Keratinocyte (primary cell): ENCODE measurements at regions not wholly inside any gene's neighbourhood (a gene's known extent, or its start where the extent isn't known, plus 50 kb on each side); places are given as distances from the start of the nearest gene placed in this dataset.

Experiments
- DNase-seq: peaks from one replicate; pipeline ENCODE4 v3.0.0-alpha.2; 2011; ENCODE audit warnings: low read depth, missing footprints, low spot score
- FAIRE-seq: peaks from 2 replicates; lab custom pipeline; 2011; peaks lifted over from hg19 to GRCh38; lab: Jason Lieb, UNC
- H2AFZ ChIP-seq: 2 replicates; pipeline ENCODE4 v1.6.0; 2012; ENCODE audit warnings: low read length, control low read depth, inconsistent platforms; ENCODE audit not compliant: control insufficient read depth
- H3K27ac ChIP-seq: 2 replicates; pipeline ENCODE4 v1.5.1; 2011; ENCODE audit warnings: low read length; ENCODE audit not compliant: control insufficient read depth, insufficient read depth
- H3K27me3 ChIP-seq: 3 replicates; pipeline ENCODE4 v1.6.0; 2011; ENCODE audit warnings: low read length; ENCODE audit not compliant: control insufficient read depth, insufficient read depth; ENCODE audit errors: extremely low read depth
- H3K36me3 ChIP-seq, 2 experiments: 2 replicates in 1 of 2; 3 replicates in 1 of 2; pipeline ENCODE4 v1.5.1; 2011; ENCODE audit warnings: low read length in 2 of 2, mild to moderate bottlenecking in 1 of 2; ENCODE audit not compliant: control insufficient read depth in 2 of 2, insufficient read depth in 2 of 2; ENCODE audit errors: extremely low read depth in 1 of 2
- H3K4me1 ChIP-seq: 3 replicates; pipeline ENCODE4 v1.5.1; 2011; ENCODE audit warnings: low read length; ENCODE audit not compliant: control insufficient read depth, insufficient read depth; ENCODE audit errors: extremely low read depth
- H3K4me2 ChIP-seq: 3 replicates; pipeline ENCODE4 v1.6.0; 2011; ENCODE audit warnings: low read depth, low read length; ENCODE audit not compliant: control insufficient read depth, insufficient read depth; ENCODE audit errors: extremely low read depth
- H3K4me3 ChIP-seq, 3 experiments: fragments of 200-600 bp in 1 of 3; sonication (generic) in 1 of 3; 2 replicates in 2 of 3; 3 replicates in 1 of 3; pipeline ENCODE4 v1.5.1; 2011 to 2016; ENCODE audit warnings: low read length in 3 of 3, mild to moderate bottlenecking in 3 of 3, control low read depth in 2 of 3, inconsistent platforms in 1 of 3, low read depth in 1 of 3, mixed read lengths in 1 of 3, mixed run types in 1 of 3, moderate library complexity in 1 of 3; ENCODE audit not compliant: control insufficient read depth in 2 of 3, insufficient read depth in 2 of 3; ENCODE audit errors: extremely low read depth in 1 of 3
- H3K79me2 ChIP-seq: 2 replicates; pipeline ENCODE4 v1.6.0; 2012; ENCODE audit warnings: low read length; ENCODE audit not compliant: control insufficient read depth, insufficient read depth
- H3K9ac ChIP-seq: 3 replicates; pipeline ENCODE4 v1.6.0; 2011; ENCODE audit warnings: low read length; ENCODE audit not compliant: control insufficient read depth, insufficient read depth; ENCODE audit errors: extremely low read depth
- H3K9me1 ChIP-seq: 3 replicates; pipeline ENCODE4 v1.6.0; 2011; ENCODE audit warnings: low read length; ENCODE audit not compliant: control insufficient read depth, insufficient read depth; ENCODE audit errors: extremely low read depth
- H3K9me3 ChIP-seq: 2 replicates; pipeline ENCODE4 v1.5.1; 2012; ENCODE audit warnings: low read depth, low read length; ENCODE audit not compliant: control insufficient read depth
- H4K20me1 ChIP-seq: 3 replicates; pipeline ENCODE4 v1.6.0; 2011; ENCODE audit warnings: low read length; ENCODE audit not compliant: control insufficient read depth, insufficient read depth; ENCODE audit errors: extremely low read depth
- CTCF ChIP-seq, 3 experiments: IDR thresholded peaks in 1 of 3; conservative IDR thresholded peaks in 1 of 3; optimal IDR thresholded peaks in 1 of 3; 2 replicates in 2 of 3; 3 replicates in 1 of 3; pipeline versions ENCODE3 to v1.5.1; 2011; ENCODE audit warnings: low read length in 3 of 3, mild to moderate bottlenecking in 3 of 3, moderate library complexity in 2 of 3, control low read depth in 1 of 3, inconsistent platforms in 1 of 3; ENCODE audit not compliant: insufficient read depth in 2 of 3; ENCODE audit errors: extremely low read depth in 1 of 3
- EZH2 ChIP-seq: IDR thresholded peaks from one replicate; pipeline ENCODE4 v1.6.1; 2012; ENCODE audit warnings: inconsistent platforms, mild to moderate bottlenecking, low read length, moderate library complexity
- dilution Hi-C: fragments of 300-500 bp; cut with MboI; formaldehyde crosslinking; loops from one replicate; pipeline ENCODE4 v1.7.0; 2020; ENCODE audit warnings: low sequenced_read_pairs; ENCODE audit not compliant: extremely low pct_ligation_motif_present

GRCh38 chr5:63877961-63878360 is 84.3 kb downstream of the HTR1A start:
- H3K79me2 ChIP-seq, result no peaks in the 10 kb centered on the region
- H3K4me1 ChIP-seq, result no peaks in the 10 kb centered on the region
- DNase-seq (no peak), FAIRE-seq (no peak)
- H3K4me3 ChIP-seq, result no peak overlapping the region
- H4K20me1 ChIP-seq, result no peaks in the 10 kb centered on the region
- H3K27ac ChIP-seq, result no peak overlapping the region
- H3K9me1 ChIP-seq, result no peaks in the 10 kb centered on the region
- H3K27me3 ChIP-seq, result no peaks in the 10 kb centered on the region
- no peak overlapping the region for H3K9ac ChIP-seq
- H3K9me3 ChIP-seq, result no peaks in the 10 kb centered on the region
- TF ChIP-seq CTCF (optimal IDR thresholded peaks at IDR 0.05 in 1 of 3, IDR thresholded peaks at IDR 0.05 in 1 of 3, conservative IDR thresholded peaks at IDR 0.05 in 1 of 3; ENCODE audit: extremely low read depth in 1 of 3, insufficient read depth in 2 of 3, low read length in 3 of 3) (no peak), EZH2 (no peak)
- dilution Hi-C loops, result no loop called here
- H3K36me3 ChIP-seq, result no peaks in the 10 kb centered on the region
- no peak overlapping the region for H3K4me2 ChIP-seq
- H2AFZ ChIP-seq, result no peak overlapping the region

GRCh38 chr5:63860379-63860778 is 101.9 kb downstream of the HTR1A start:
- Histone ChIP-seq H3K36me3 (no peaks in the 10 kb centered on the region), H3K4me2 (no peak overlapping the region), H3K9me3 (no peaks in the 10 kb centered on the region), H3K4me1 (no peaks in the 10 kb centered on the region), H3K9ac (no peak overlapping the region), H3K79me2 (no peaks in the 10 kb centered on the region), H4K20me1 (no peaks in the 10 kb centered on the region), H3K27ac (no peak overlapping the region), H2AFZ (no peak overlapping the region), H3K9me1 (no peaks in the 10 kb centered on the region), H3K4me3 (no peak overlapping the region), H3K27me3 (no peaks in the 10 kb centered on the region)
- DNase-seq (no peak), FAIRE-seq (no peak)
- TF ChIP-seq EZH2 (no peak), CTCF (optimal IDR thresholded peaks at IDR 0.05 in 1 of 3, IDR thresholded peaks at IDR 0.05 in 1 of 3, conservative IDR thresholded peaks at IDR 0.05 in 1 of 3; ENCODE audit: extremely low read depth in 1 of 3, insufficient read depth in 2 of 3, low read length in 3 of 3) (no peak)
- dilution Hi-C loops, result no loop called here
